ENCODE measurements at regions not wholly inside any gene's neighbourhood (a gene's known extent, or its start where the extent isn't known, plus 50 kb on each side); places are given as distances from the start of the nearest gene placed in this dataset.

- Histone ChIP-seq H3K4me3 (no peak overlapping the region), H3K4me1 (ENCODE audit: insufficient read depth) (no peaks in the 10 kb centered on the region), H3K27ac (no peak overlapping the region), H2AFZ (no peak overlapping the region), H3K79me2 (no peaks in the 10 kb centered on the region), H3K4me2 (no peak overlapping the region), H3K27me3 (no peaks in the 10 kb centered on the region), H4K20me1 (ENCODE audit: insufficient read depth, poor library complexity, severe bottlenecking) (no peaks in the 10 kb centered on the region), H3K9me3 (ENCODE audit: low read depth) (no peaks in the 10 kb centered on the region), H3K36me3 (replicated peaks; ENCODE audit: insufficient read depth, low read depth) (no peaks in the 10 kb centered on the region), H3K9me2 (replicated peaks; ENCODE audit: insufficient read depth) (no peaks in the 10 kb centered on the region)
- WGBS (ENCODE audit: low lambda C conversion rate, missing lambda C conversion rate), result 91% methylated on average over 3 of the region's 3 CpGs
- DNase-seq (ENCODE audit: low spot score), result no peak
- TF ChIP-seq EZH2phosphoT487 (IDR thresholded peaks at IDR 0.05; ENCODE audit: low read depth, severe bottlenecking, unreplicated experiment) (no peak), EZH2 (IDR thresholded peaks at IDR 0.05; ENCODE audit: borderline replicate concordance) (no peak)
- TF ChIP-seq, protein P1, sequence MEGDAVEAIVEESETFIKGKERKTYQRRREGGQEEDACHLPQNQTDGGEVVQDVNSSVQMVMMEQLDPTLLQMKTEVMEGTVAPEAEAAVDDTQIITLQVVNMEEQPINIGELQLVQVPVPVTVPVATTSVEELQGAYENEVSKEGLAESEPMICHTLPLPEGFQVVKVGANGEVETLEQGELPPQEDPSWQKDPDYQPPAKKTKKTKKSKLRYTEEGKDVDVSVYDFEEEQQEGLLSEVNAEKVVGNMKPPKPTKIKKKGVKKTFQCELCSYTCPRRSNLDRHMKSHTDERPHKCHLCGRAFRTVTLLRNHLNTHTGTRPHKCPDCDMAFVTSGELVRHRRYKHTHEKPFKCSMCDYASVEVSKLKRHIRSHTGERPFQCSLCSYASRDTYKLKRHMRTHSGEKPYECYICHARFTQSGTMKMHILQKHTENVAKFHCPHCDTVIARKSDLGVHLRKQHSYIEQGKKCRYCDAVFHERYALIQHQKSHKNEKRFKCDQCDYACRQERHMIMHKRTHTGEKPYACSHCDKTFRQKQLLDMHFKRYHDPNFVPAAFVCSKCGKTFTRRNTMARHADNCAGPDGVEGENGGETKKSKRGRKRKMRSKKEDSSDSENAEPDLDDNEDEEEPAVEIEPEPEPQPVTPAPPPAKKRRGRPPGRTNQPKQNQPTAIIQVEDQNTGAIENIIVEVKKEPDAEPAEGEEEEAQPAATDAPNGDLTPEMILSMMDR (IDR thresholded peaks at IDR 0.05; ENCODE audit: poor library complexity), result no peak
Measured at GRCh38 chr5:169369130-169369529, 68.2 kb upstream of the SLIT3 start.

DNA sequence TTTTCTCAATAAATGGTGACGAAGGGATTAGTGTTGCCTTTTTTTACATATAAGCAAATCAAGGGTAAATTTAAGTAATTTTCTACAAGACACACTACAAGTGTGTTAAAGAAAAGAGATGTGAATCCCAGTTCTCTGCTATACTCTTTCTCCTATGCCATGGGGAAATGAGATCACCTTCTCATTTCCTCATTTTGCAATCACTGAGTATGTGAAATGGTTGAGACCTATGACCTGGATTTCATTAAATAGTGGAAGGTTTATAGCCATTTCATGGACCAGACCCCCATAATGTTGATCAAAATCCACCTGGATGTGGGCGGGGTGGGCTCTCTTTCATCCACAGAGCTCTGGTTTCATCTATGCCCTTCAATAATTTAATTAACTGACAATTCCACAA, 66.9 kb upstream of the SLIT3 start:
- Histone ChIP-seq H3K4me2 (no peak overlapping the region), H3K4me1 (ENCODE audit: insufficient read depth) (no peaks in the 10 kb centered on the region), H3K9me2 (replicated peaks; ENCODE audit: insufficient read depth) (no peaks in the 10 kb centered on the region), H3K4me3 (no peak overlapping the region), H3K36me3 (replicated peaks; ENCODE audit: insufficient read depth, low read depth) (no peaks in the 10 kb centered on the region), H3K9me3 (ENCODE audit: low read depth) (no peaks in the 10 kb centered on the region), H2AFZ (no peak overlapping the region), H3K79me2 (no peaks in the 10 kb centered on the region), H3K27me3 (no peaks in the 10 kb centered on the region), H4K20me1 (ENCODE audit: insufficient read depth, poor library complexity, severe bottlenecking) (no peaks in the 10 kb centered on the region), H3K27ac (no peak overlapping the region)
- no peak for TF ChIP-seq EZH2 (IDR thresholded peaks at IDR 0.05; ENCODE audit: borderline replicate concordance)
- TF ChIP-seq EZH2phosphoT487 (IDR thresholded peaks at IDR 0.05; ENCODE audit: low read depth, severe bottlenecking, unreplicated experiment), result no peak
- TF ChIP-seq, protein P1 (IDR thresholded peaks at IDR 0.05; ENCODE audit: poor library complexity), result no peak
- DNase-seq (ENCODE audit: low spot score), result no peak
- 91% methylated on average over 2 of the region's 2 CpGs for WGBS (ENCODE audit: low lambda C conversion rate, missing lambda C conversion rate)

DNA sequence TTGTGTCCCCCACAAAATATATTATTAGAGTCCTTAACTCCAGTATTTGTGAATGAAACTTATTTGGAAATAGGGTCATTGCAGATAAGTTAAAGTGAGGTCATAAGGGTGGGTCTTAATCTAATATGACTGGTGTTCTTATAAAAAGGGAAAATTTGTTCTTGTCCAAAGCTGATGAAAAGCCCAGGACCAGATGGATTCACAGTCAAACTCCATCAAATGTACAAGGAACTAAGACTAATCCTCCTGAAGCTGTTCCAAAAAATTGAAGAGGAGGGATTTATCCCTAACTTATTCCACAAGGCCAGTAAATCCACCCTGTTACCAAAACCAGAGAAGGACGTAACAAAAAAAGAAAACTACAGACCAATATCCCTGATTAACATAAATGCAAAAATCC, 56.4 kb upstream of the SLIT3 start:
- TF ChIP-seq, protein P1 (IDR thresholded peaks at IDR 0.05; ENCODE audit: poor library complexity), result no peak
- TF ChIP-seq EZH2 (IDR thresholded peaks at IDR 0.05; ENCODE audit: borderline replicate concordance) (no peak), EZH2phosphoT487 (IDR thresholded peaks at IDR 0.05; ENCODE audit: low read depth, severe bottlenecking, unreplicated experiment) (no peak)
- peaks cover 2% of the 10 kb centered on the region for H3K4me1 ChIP-seq (ENCODE audit: insufficient read depth)
- H3K27ac ChIP-seq, result no peak overlapping the region
- no peak overlapping the region for H3K4me3 ChIP-seq
- no peaks in the 10 kb centered on the region for H3K79me2 ChIP-seq
- no peaks in the 10 kb centered on the region for H3K9me3 ChIP-seq (ENCODE audit: low read depth)
- no peak overlapping the region for H3K4me2 ChIP-seq
- H3K9me2 ChIP-seq (replicated peaks; ENCODE audit: insufficient read depth), result no peaks in the 10 kb centered on the region
- WGBS (ENCODE audit: low lambda C conversion rate, missing lambda C conversion rate), result 75% methylated on average over 1 of the region's 1 CpG
- H4K20me1 ChIP-seq (ENCODE audit: insufficient read depth, poor library complexity, severe bottlenecking), result no peaks in the 10 kb centered on the region
- no peaks in the 10 kb centered on the region for H3K27me3 ChIP-seq
- H3K36me3 ChIP-seq (replicated peaks; ENCODE audit: insufficient read depth, low read depth), result no peaks in the 10 kb centered on the region
- no peak overlapping the region for H2AFZ ChIP-seq
- DNase-seq (ENCODE audit: low spot score), result no peak

DNA sequence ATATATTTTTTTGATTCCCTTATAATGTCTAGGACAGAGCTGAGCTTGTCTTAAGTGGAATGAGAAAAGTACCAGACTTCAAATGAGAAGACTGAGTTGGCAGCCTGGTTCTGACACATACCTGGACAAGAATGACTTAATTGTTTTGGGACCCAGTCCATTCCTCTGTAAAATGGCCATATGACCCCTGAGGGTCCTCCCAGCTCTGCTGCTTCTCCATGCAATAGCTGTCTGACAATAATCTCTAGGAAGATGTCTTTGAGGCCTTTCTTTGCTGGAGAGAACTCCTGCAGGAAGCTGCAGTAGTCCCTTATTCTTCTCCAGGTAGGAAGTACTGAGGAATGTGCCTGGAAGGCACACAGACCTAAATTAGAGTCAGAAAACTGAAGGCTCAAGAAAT, 55.9 kb upstream of the SLIT3 start:
- peaks cover 2% of the 10 kb centered on the region for H3K4me1 ChIP-seq (ENCODE audit: insufficient read depth)
- TF ChIP-seq EZH2phosphoT487 (IDR thresholded peaks at IDR 0.05; ENCODE audit: low read depth, severe bottlenecking, unreplicated experiment) (no peak), EZH2 (IDR thresholded peaks at IDR 0.05; ENCODE audit: borderline replicate concordance) (no peak)
- TF ChIP-seq, protein P1 (IDR thresholded peaks at IDR 0.05; ENCODE audit: poor library complexity), result no peak
- H3K9me3 ChIP-seq (ENCODE audit: low read depth), result no peaks in the 10 kb centered on the region
- no peak overlapping the region for H2AFZ ChIP-seq
- no peaks in the 10 kb centered on the region for H3K36me3 ChIP-seq (replicated peaks; ENCODE audit: insufficient read depth, low read depth)
- H3K27me3 ChIP-seq, result no peaks in the 10 kb centered on the region
- DNase-seq (ENCODE audit: low spot score), result no peak
- H3K4me2 ChIP-seq, result no peak overlapping the region
- no peak overlapping the region for H3K27ac ChIP-seq
- no peaks in the 10 kb centered on the region for H3K79me2 ChIP-seq
- H3K9me2 ChIP-seq (replicated peaks; ENCODE audit: insufficient read depth), result no peaks in the 10 kb centered on the region
- no peak overlapping the region for H3K4me3 ChIP-seq
- no peaks in the 10 kb centered on the region for H4K20me1 ChIP-seq (ENCODE audit: insufficient read depth, poor library complexity, severe bottlenecking)
